Chondrocyte (in vitro differentiated cells): ENCODE measurements at regions not wholly inside any gene's neighbourhood (a gene's known extent, or its start where the extent isn't known, plus 50 kb on each side); places are given as distances from the start of the nearest gene placed in this dataset.

Source experiments
- DNase-seq: peaks from one replicate; pipeline ENCODE4 v3.0.0; 2021; ENCODE audit warnings: mixed read lengths, low spot score
- H3K27ac Mint-ChIP-seq: one replicate; pipeline ENCODE4 v1.8.0; 2021; ENCODE audit warnings: mild to moderate bottlenecking, moderate library complexity, mixed read lengths; ENCODE audit not compliant: unreplicated experiment
- H3K27me3 Mint-ChIP-seq: 2 replicates; pipeline ENCODE4 v1.8.0; 2021; ENCODE audit warnings: low read depth, mixed read lengths
- H3K36me3 Mint-ChIP-seq: 2 replicates; pipeline ENCODE4 v1.8.0; 2021; ENCODE audit warnings: low read depth, mixed read lengths
- H3K4me1 Mint-ChIP-seq: 2 replicates; pipeline ENCODE4 v1.8.0; 2021; ENCODE audit warnings: low read depth, mild to moderate bottlenecking, mixed read lengths
- H3K4me3 Mint-ChIP-seq: one replicate; pipeline ENCODE4 v1.8.0; 2021; ENCODE audit warnings: mild to moderate bottlenecking, moderate library complexity, mixed read lengths; ENCODE audit not compliant: unreplicated experiment
- H3K9me3 Mint-ChIP-seq: 2 replicates; pipeline ENCODE4 v1.8.0; 2021; ENCODE audit warnings: low read depth, mixed read lengths
- CTCF ChIP-seq: fragments of 200-600 bp; sonication (generic); IDR thresholded peaks from 2 replicates; pipeline ENCODE4 v1.5.0; 2021; ENCODE audit warnings: antibody characterized with exemption, mild to moderate bottlenecking, moderate library complexity

GRCh38 chr5:175778951-175779503 lies 92.4 kb upstream of the CPLX2 start:
- Mint-ChIP-seq H3K4me3 (no peak overlapping the region), H3K27me3 (peaks cover 26% of the 10 kb centered on the region), H3K36me3 (no peaks in the 10 kb centered on the region), H3K4me1 (no peaks in the 10 kb centered on the region), H3K27ac (no peak overlapping the region), H3K9me3 (peaks cover 2% of the 10 kb centered on the region)
- no peak for DNase-seq
- no peak for TF ChIP-seq CTCF

- no peak for TF ChIP-seq CTCF
- peaks cover 31% of the 10 kb centered on the region for H3K27me3 Mint-ChIP-seq
- peaks cover 2% of the 10 kb centered on the region for H3K9me3 Mint-ChIP-seq
- H3K27ac Mint-ChIP-seq: no peak overlapping the region
- no peaks in the 10 kb centered on the region for H3K4me1 Mint-ChIP-seq
- no peak overlapping the region for H3K4me3 Mint-ChIP-seq
- no peaks in the 10 kb centered on the region for H3K36me3 Mint-ChIP-seq
- DNase-seq: no peak
Measured at GRCh38 chr5:175783739-175784138, 87.6 kb upstream of the CPLX2 start.

- Mint-ChIP-seq H3K27ac (no peak overlapping the region), H3K27me3 (peaks cover 31% of the 10 kb centered on the region), H3K36me3 (no peaks in the 10 kb centered on the region), H3K9me3 (no peaks in the 10 kb centered on the region), H3K4me1 (no peaks in the 10 kb centered on the region), H3K4me3 (no peak overlapping the region)
- DNase-seq: no peak
- TF ChIP-seq CTCF: no peak
Measured at GRCh38 chr5:175784230-175784629, 87.1 kb upstream of the CPLX2 start.

GRCh38 chr5:175785681-175786080 lies 85.7 kb upstream of the CPLX2 start:
- Mint-ChIP-seq H3K27me3 (peaks cover 33% of the 10 kb centered on the region), H3K27ac (no peak overlapping the region), H3K9me3 (no peaks in the 10 kb centered on the region), H3K36me3 (no peaks in the 10 kb centered on the region), H3K4me3 (no peak overlapping the region), H3K4me1 (no peaks in the 10 kb centered on the region)
- TF ChIP-seq CTCF: no peak
- no peak for DNase-seq

GRCh38 chr5:175788155-175788787 lies 83.1 kb upstream of the CPLX2 start:
- TF ChIP-seq CTCF: no peak
- H3K9me3 Mint-ChIP-seq: peaks cover 2% of the 10 kb centered on the region
- no peak overlapping the region for H3K27ac Mint-ChIP-seq
- no peak overlapping the region for H3K4me3 Mint-ChIP-seq
- H3K4me1 Mint-ChIP-seq: no peaks in the 10 kb centered on the region
- no peaks in the 10 kb centered on the region for H3K36me3 Mint-ChIP-seq
- H3K27me3 Mint-ChIP-seq: peaks cover 30% of the 10 kb centered on the region
- no peak for DNase-seq
